GM12878 (cell line): ENCODE measurements at regions not wholly inside any gene's neighbourhood (a gene's known extent, or its start where the extent isn't known, plus 50 kb on each side); places are given as distances from the start of the nearest gene placed in this dataset.

Experiments
- ATAC-seq: fragments of 200-7000 bp; cut with Tn5 transposase; 3 replicates; pipeline ENCODE4 v1.9.1; 2020; ENCODE audit warnings: mild to moderate bottlenecking, moderate library complexity
- BruUV-seq: library from RNA; stranded (reverse); fragments of 400-500 nt; replicated peaks from 2 replicates; lab custom pipeline; 2021; lab: Mats Ljungman, UMichigan
- CTCF ChIA-PET: fragments of 300-600 bp; sonication (Branson Sonifier 250); formaldehyde crosslinking; extraction: SDS; loops from one replicate; lab custom pipeline; 2021; ENCODE audit warnings: inconsistent platforms; lab: Yijun Ruan, JAX
- POLR2A ChIA-PET: fragments of 350-600 bp; formaldehyde crosslinking; extraction: SDS; loops from one replicate; lab custom pipeline; 2021; ENCODE audit warnings: inconsistent platforms; lab: Charles Lee
- RAD21 ChIA-PET: fragments of 300-600 bp; sonication (Branson Sonifier 250); formaldehyde crosslinking; loops from one replicate; lab custom pipeline; 2023; ENCODE audit warnings: antibody characterized with exemption; ENCODE audit not compliant: unreplicated experiment; lab: Charles Lee
- SMC1A ChIA-PET: fragments of 300-600 bp; sonication (Branson Sonifier 250); formaldehyde crosslinking; loops from one replicate; lab custom pipeline; 2023; ENCODE audit not compliant: unreplicated experiment, uncharacterized antibody; lab: Charles Lee
- DNase-seq: peaks from one replicate; pipeline ENCODE4 v3.0.0-alpha.2; 2011; ENCODE audit warnings: low read depth, low spot score
- FAIRE-seq: peaks from 3 replicates; lab custom pipeline; 2011; peaks lifted over from hg19 to GRCh38; lab: Jason Lieb, UNC
- H2AFZ ChIP-seq: 2 replicates; pipeline ENCODE4 v1.6.0; 2011; ENCODE audit warnings: low read depth, low read length, control low read depth; ENCODE audit not compliant: control insufficient read depth
- H3K27ac ChIP-seq: 2 replicates; pipeline ENCODE4 v1.5.1; 2011; ENCODE audit warnings: control low read depth; ENCODE audit not compliant: control insufficient read depth, insufficient read depth
- H3K27me3 ChIP-seq, 2 experiments: replicated peaks in 1 of 2; 2 replicates each; pipeline versions ENCODE4 v1.6.0 to v1.6.1; 2011; ENCODE audit warnings: low read length in 1 of 2; ENCODE audit not compliant: control insufficient read depth in 2 of 2, insufficient read depth in 2 of 2
- H3K36me3 ChIP-seq, 2 experiments: 2 replicates each; pipeline ENCODE4 v1.5.1; 2011; ENCODE audit warnings: low read length in 1 of 2; ENCODE audit not compliant: control insufficient read depth in 2 of 2, insufficient read depth in 2 of 2
- H3K4me1 ChIP-seq: 2 replicates; pipeline ENCODE4 v1.6.1; 2011; ENCODE audit warnings: mild to moderate bottlenecking, low read length, moderate library complexity, mixed read lengths; ENCODE audit not compliant: control insufficient read depth, insufficient read depth
- H3K4me2 ChIP-seq: 2 replicates; pipeline ENCODE4 v1.6.0; 2011; ENCODE audit warnings: control low read depth; ENCODE audit not compliant: control insufficient read depth, insufficient read depth
- H3K4me3 ChIP-seq: fragments of 200-600 bp; sonication (generic); 2 replicates; pipeline ENCODE4 v1.5.1; 2016
- H3K79me2 ChIP-seq: 2 replicates; pipeline ENCODE4 v1.6.0; 2011; ENCODE audit warnings: low read length; ENCODE audit not compliant: control insufficient read depth, insufficient read depth
- H3K9ac ChIP-seq: 2 replicates; pipeline ENCODE4 v1.8.0; 2011; ENCODE audit warnings: low read length, control low read depth, mixed read lengths; ENCODE audit not compliant: control insufficient read depth, insufficient read depth
- H3K9me3 ChIP-seq: replicated peaks from 3 replicates; pipeline ENCODE4 v1.5.1; 2011; ENCODE audit warnings: mild to moderate bottlenecking, low read length; ENCODE audit not compliant: control insufficient read depth, insufficient read depth
- H4K20me1 ChIP-seq: 2 replicates; pipeline ENCODE4 v1.6.0; 2011; ENCODE audit not compliant: control insufficient read depth, insufficient read depth
- ATF3 ChIP-seq: IDR thresholded peaks from 2 replicates; pipeline ENCODE4 v1.6.1; 2011; ENCODE audit warnings: low read depth, mild to moderate bottlenecking, low read length, moderate library complexity, borderline replicate concordance; ENCODE audit errors: extremely low read depth
- PBX3 ChIP-seq: IDR thresholded peaks from 2 replicates; pipeline ENCODE4 v1.6.1; 2011; ENCODE audit warnings: mild to moderate bottlenecking, low read depth, low read length, moderate library complexity; ENCODE audit not compliant: insufficient replicate concordance
- RAD21 ChIP-seq: IDR thresholded peaks from 2 replicates; pipeline ENCODE4 v1.6.1; 2011; ENCODE audit warnings: mild to moderate bottlenecking, low read depth, low read length, moderate library complexity; ENCODE audit not compliant: insufficient read depth
- RCOR1 ChIP-seq: conservative IDR thresholded peaks from 2 replicates; pipeline ENCODE4 v1.6.1; 2012; ENCODE audit warnings: low read depth, low read length, improper control_type of control experiment
- WGBS: methylation state at CpG from one replicate; pipeline ENCODE4 v1.1.6; 2016; ENCODE audit warnings: low lambda C conversion rate; ENCODE audit not compliant: insufficient replicate concordance, insufficient coverage; ENCODE audit errors: missing lambda C conversion rate; 5-methylcytosine and 5-hydroxymethylcytosine counted together
- in situ Hi-C: fragments of 300-500 bp; cut with MboI; formaldehyde crosslinking; loops from 9 replicates; pipeline ENCODE4 v1.14.3; 2018; ENCODE audit warnings: mixed read lengths
- intact Hi-C: fragments of 100-400 bp; cut with micrococcal nuclease; formaldehyde crosslinking; loops from one replicate; pipeline ENCODE4 v1.14.2; 2022; ENCODE audit not compliant: unreplicated experiment

GRCh38 chr2:47658646-47659320, 88.0 kb upstream of the KCNK12 start:
- DNase-seq (no peak), FAIRE-seq (no peak), ATAC-seq (no peak)
- in situ Hi-C loops: no loop called here
- no peak for TF ChIP-seq RCOR1
- TF ChIP-seq PBX3: no peak
- TF ChIP-seq ATF3: no peak
- TF ChIP-seq RAD21: peak; percentile 36; the same call in 1 of the 2 replicates
- Histone ChIP-seq H3K27me3 (no peaks in the 10 kb centered on the region), H3K4me1 (peaks cover 43% of the 10 kb centered on the region), H3K36me3 (no peaks in the 10 kb centered on the region), H3K9ac (no peak overlapping the region), H4K20me1 (no peaks in the 10 kb centered on the region), H3K27ac (no peak overlapping the region), H2AFZ (no peak overlapping the region), H3K79me2 (no peaks in the 10 kb centered on the region), H3K4me2 (no peak overlapping the region), H3K9me3 (no peaks in the 10 kb centered on the region), H3K4me3 (no peak overlapping the region)
- SMC1A ChIA-PET: interaction anchor here (0.6 to 1.3 kb wide), 4 partner anchors 12 to 245 kb away, joined by 3 to 4 read pairs (median 3); no protein-coding TSS in a partner anchor
- intact Hi-C loops: loop anchor here (5.0 kb wide), 1 partner anchor 109 kb away; no protein-coding TSS in a partner anchor
- RAD21 ChIA-PET: interaction anchor here (0.6 kb wide), 1 partner anchor 218 kb away, joined by 4 read pairs; no protein-coding TSS in a partner anchor
- BruUV-seq: no TSS peak
- CTCF ChIA-PET: interaction anchor here (0.7 kb wide), 1 partner anchor 422 kb away, joined by 3 read pairs; no protein-coding TSS in a partner anchor
- WGBS: 35% methylated on average over 9 of the region's 9 CpGs
- POLR2A ChIA-PET: no interaction called here
